IMR-90 (cell line): ENCODE measurements at regions not wholly inside any gene's neighbourhood (a gene's known extent, or its start where the extent isn't known, plus 50 kb on each side); places are given as distances from the start of the nearest gene placed in this dataset.

Experiments used
- ATAC-seq: fragments of 200-7000 bp; cut with Tn5 transposase; 2 replicates; pipeline ENCODE4 v1.9.1; 2020; ENCODE audit warnings: low read depth, mild to moderate bottlenecking, moderate library complexity
- BruUV-seq: library from RNA; stranded (reverse); fragments of 400-500 nt; replicated peaks from 2 replicates; lab custom pipeline; 2021; lab: Mats Ljungman, UMichigan
- CTCF ChIA-PET: fragments of 300-600 bp; formaldehyde crosslinking; extraction: SDS; loops from one replicate; lab custom pipeline; 2021; ENCODE audit warnings: antibody characterized with exemption; lab: Yijun Ruan, JAX
- POLR2A ChIA-PET: fragments of 300-600 bp; sonication (Branson Sonifier 250); formaldehyde crosslinking; loops from one replicate; lab custom pipeline; 2022; ENCODE audit warnings: antibody characterized with exemption; ENCODE audit not compliant: unreplicated experiment; lab: Charles Lee
- DNase-seq: peaks from one replicate; pipeline ENCODE4 v3.0.0; 2013
- H2AFZ ChIP-seq: replicated peaks from 2 replicates; pipeline ENCODE3; 2013; ENCODE audit warnings: low read length, mild to moderate bottlenecking; ENCODE audit not compliant: poor library complexity
- H2AK5ac ChIP-seq: 2 replicates; pipeline ENCODE4 v1.6.1; 2013; ENCODE audit warnings: low read depth, low read length, inconsistent platforms
- H2AK9ac ChIP-seq: replicated peaks from 2 replicates; pipeline ENCODE3; 2013; ENCODE audit warnings: mild to moderate bottlenecking, low read depth, low read length, moderate library complexity; ENCODE audit not compliant: poor library complexity
- H2BK120ac ChIP-seq: 2 replicates; pipeline ENCODE4 v1.6.1; 2013; ENCODE audit warnings: low read depth, low read length, inconsistent platforms
- H2BK15ac ChIP-seq: 3 replicates; pipeline ENCODE4 v1.6.1; 2013; ENCODE audit warnings: low read depth, low read length, inconsistent platforms
- H2BK20ac ChIP-seq: 2 replicates; pipeline ENCODE4 v1.6.1; 2013; ENCODE audit warnings: low read depth, mild to moderate bottlenecking, inconsistent platforms, low read length, moderate library complexity
- H2BK5ac ChIP-seq: 2 replicates; pipeline ENCODE4 v1.6.1; 2013; ENCODE audit warnings: mild to moderate bottlenecking, low read depth, low read length, inconsistent platforms; ENCODE audit not compliant: poor library complexity, severe bottlenecking
- H3K14ac ChIP-seq: replicated peaks from 2 replicates; pipeline ENCODE4 v1.6.1; 2013; ENCODE audit warnings: low read depth, low read length, inconsistent platforms
- H3K18ac ChIP-seq: 2 replicates; pipeline ENCODE4 v1.6.1; 2013; ENCODE audit warnings: low read depth, low read length, control low read depth
- H3K23ac ChIP-seq: 2 replicates; pipeline ENCODE4 v1.6.1; 2013; ENCODE audit warnings: low read depth, low read length, inconsistent platforms
- H3K27ac ChIP-seq: 2 replicates; pipeline ENCODE4 v1.5.1; 2013; ENCODE audit warnings: mild to moderate bottlenecking, control low read depth, low read length; ENCODE audit not compliant: insufficient read depth
- H3K27me3 ChIP-seq: 2 replicates; pipeline ENCODE4 v1.6.1; 2013; ENCODE audit warnings: low read length; ENCODE audit not compliant: control insufficient read depth, insufficient read depth
- H3K36me3 ChIP-seq: 2 replicates; pipeline ENCODE4 v1.6.1; 2013; ENCODE audit warnings: low read length, mixed read lengths; ENCODE audit not compliant: control insufficient read depth, insufficient read depth
- H3K4ac ChIP-seq: 2 replicates; pipeline ENCODE4 v1.6.1; 2013; ENCODE audit warnings: low read depth, low read length, inconsistent platforms
- H3K4me1 ChIP-seq: 2 replicates; pipeline ENCODE4 v1.6.1; 2013; ENCODE audit warnings: low read length, mixed read lengths; ENCODE audit not compliant: control insufficient read depth, insufficient read depth
- H3K4me2 ChIP-seq: 2 replicates; pipeline ENCODE4 v1.6.1; 2013; ENCODE audit warnings: low read depth, mild to moderate bottlenecking, control low read depth, low read length, moderate library complexity
- H3K4me3 ChIP-seq: 2 replicates; pipeline ENCODE4 v1.5.1; 2013; ENCODE audit warnings: low read depth, mild to moderate bottlenecking, control low read depth, low read length, moderate library complexity; ENCODE audit not compliant: insufficient read depth
- H3K56ac ChIP-seq: 2 replicates; pipeline ENCODE4 v1.6.1; 2013; ENCODE audit warnings: low read length, inconsistent platforms; ENCODE audit not compliant: insufficient read depth; ENCODE audit errors: extremely low read depth
- H3K79me1 ChIP-seq, 2 experiments: 2 replicates each; pipeline ENCODE4 v1.6.1; 2013; ENCODE audit warnings: low read length in 2 of 2, inconsistent platforms in 1 of 2, low read depth in 1 of 2
- H3K9ac ChIP-seq: 2 replicates; pipeline ENCODE4 v1.6.1; 2013; ENCODE audit warnings: low read depth, low read length, control low read depth
- H3K9me1 ChIP-seq: 2 replicates; pipeline ENCODE4 v1.6.1; 2013; ENCODE audit warnings: low read length, inconsistent platforms; ENCODE audit not compliant: insufficient read depth
- H3K9me3 ChIP-seq: 2 replicates; pipeline ENCODE4 v1.6.1; 2013; ENCODE audit warnings: low read length; ENCODE audit not compliant: control insufficient read depth, insufficient read depth
- H4K20me1 ChIP-seq: 2 replicates; pipeline ENCODE4 v1.6.1; 2013; ENCODE audit warnings: low read length, inconsistent platforms; ENCODE audit not compliant: insufficient read depth
- H4K5ac ChIP-seq: 2 replicates; pipeline ENCODE4 v1.6.1; 2013; ENCODE audit warnings: mild to moderate bottlenecking, low read depth, low read length, control low read depth
- H4K8ac ChIP-seq, 2 experiments: 2 replicates each; pipeline ENCODE4 v1.6.1; 2013; ENCODE audit warnings: low read depth in 2 of 2, low read length in 2 of 2, control low read depth in 1 of 2, inconsistent platforms in 1 of 2
- H4K91ac ChIP-seq: 2 replicates; pipeline ENCODE4 v1.6.1; 2013; ENCODE audit warnings: low read depth, low read length, inconsistent platforms; ENCODE audit not compliant: insufficient read depth
- BHLHE40 ChIP-seq: fragments of 150-350 bp; IDR thresholded peaks from 2 replicates; pipeline ENCODE4 v1.6.1; 2016; ENCODE audit warnings: mild to moderate bottlenecking, low read depth, low read length
- CTCF ChIP-seq: conservative IDR thresholded peaks from 2 replicates; pipeline ENCODE4 v1.5.1; 2012; ENCODE audit warnings: mild to moderate bottlenecking, low read depth, low read length, improper control_type of control experiment
- ELK1 ChIP-seq: fragments of 150-350 bp; IDR thresholded peaks from 2 replicates; pipeline ENCODE4 v1.6.1; 2016; ENCODE audit warnings: low read depth, mild to moderate bottlenecking, low read length, moderate library complexity, borderline replicate concordance
- FOS ChIP-seq: fragments of 150-350 bp; IDR thresholded peaks from 2 replicates; pipeline ENCODE4 v1.6.1; 2016; ENCODE audit warnings: low read depth, low read length
- MAZ ChIP-seq: IDR thresholded peaks from 2 replicates; pipeline ENCODE4 v1.6.1; 2012; ENCODE audit warnings: low read depth, mild to moderate bottlenecking, low read length, improper control_type of control experiment, moderate library complexity, borderline replicate concordance
- NFE2L2 ChIP-seq: fragments of 150-350 bp; IDR thresholded peaks from 2 replicates; pipeline ENCODE4 v1.6.1; 2016; ENCODE audit warnings: low read depth, mild to moderate bottlenecking, low read length
- RAD21 ChIP-seq: IDR thresholded peaks from 2 replicates; pipeline ENCODE4 v1.6.1; 2012; ENCODE audit warnings: low read length, improper control_type of control experiment
- RFX5 ChIP-seq: IDR thresholded peaks from 2 replicates; pipeline ENCODE4 v1.8.0; 2012; ENCODE audit warnings: low read depth, mild to moderate bottlenecking, low read length, moderate library complexity
- SMC3 ChIP-seq: fragments of 150-350 bp; IDR thresholded peaks from 2 replicates; pipeline ENCODE4 v1.6.1; 2016; ENCODE audit warnings: low read depth, mild to moderate bottlenecking, antibody characterized with exemption, low read length, moderate library complexity
- WGBS, 2 experiments: methylation state at CpG; one replicate each; pipeline versions ENCODE4 v1.1.5 to v1.1.7; 2013; ENCODE audit warnings: missing lambda C conversion rate in 2 of 2; ENCODE audit not compliant: insufficient read length in 1 of 2; ENCODE audit errors: extremely low coverage in 2 of 2; 5-methylcytosine and 5-hydroxymethylcytosine counted together
- dilution Hi-C: fragments of 300-500 bp; cut with HindIII; formaldehyde crosslinking; loops from one replicate; pipeline ENCODE4 v1.14.3; 2018; ENCODE audit warnings: low sequenced_read_pairs; ENCODE audit not compliant: unreplicated experiment
- in situ Hi-C: fragments of 300-500 bp; cut with MboI; formaldehyde crosslinking; loops from 3 replicates; pipeline ENCODE4 v1.14.3; 2019; ENCODE audit warnings: low sequenced_read_pairs, inconsistent platforms, mixed read lengths
- intact Hi-C: fragments of 100-400 bp; cut with micrococcal nuclease; formaldehyde crosslinking; loops from 2 replicates; pipeline ENCODE4 v1.10.0; 2022

- intact Hi-C loops, result no loop called here
- Histone ChIP-seq H4K91ac (no peak overlapping the region), H3K4me1 (no peaks in the 10 kb centered on the region), H3K4me2 (no peak overlapping the region), H3K23ac (no peak overlapping the region), H3K56ac (no peak overlapping the region), H3K36me3 (no peaks in the 10 kb centered on the region), H2AK9ac (no peak overlapping the region), H2BK120ac (no peak overlapping the region), H3K9me1 (no peaks in the 10 kb centered on the region), H3K79me1 (no peaks in the 10 kb centered on the region), H2AFZ (no peak overlapping the region), H3K18ac (no peak overlapping the region), H4K20me1 (no peaks in the 10 kb centered on the region), H2AK5ac (no peak overlapping the region), H3K4ac (no peak overlapping the region), H3K27me3 (no peaks in the 10 kb centered on the region), H2BK5ac (no peak overlapping the region), H2BK20ac (no peak overlapping the region), H3K9me3 (no peaks in the 10 kb centered on the region), H4K8ac (no peak overlapping the region), H3K27ac (no peak overlapping the region), H2BK15ac (no peak overlapping the region), H3K9ac (no peak overlapping the region), H3K14ac (no peak overlapping the region), H3K4me3 (no peak overlapping the region), H4K5ac (no peak overlapping the region)
- TF ChIP-seq RAD21, result no peak
- TF ChIP-seq CTCF, result no peak
- no peak for TF ChIP-seq RFX5
- TF ChIP-seq FOS, result no peak
- no peak for TF ChIP-seq SMC3
- no peak for TF ChIP-seq NFE2L2
- TF ChIP-seq ELK1, result no peak
- TF ChIP-seq MAZ, result no peak
- no peak for TF ChIP-seq BHLHE40
- ATAC-seq (no peak), DNase-seq (no peak)
- dilution Hi-C loops, result no loop called here
- no TSS peak for BruUV-seq
- no CpG with 5 or more reads among the region's 1 CpG for WGBS, 2 experiments
- ChIA-PET POLR2A (no interaction called here), CTCF (no interaction called here)
- in situ Hi-C loops, result no loop called here
These were observed 196.1 kb upstream of the ZNF717 start for GRCh38 chr3:75981401-75981800.
